ENCODE measurements at regions not wholly inside any gene's neighbourhood (a gene's known extent, or its start where the extent isn't known, plus 50 kb on each side); places are given as distances from the start of the nearest gene placed in this dataset.

GRCh38 chr2:216279459-216279858 is 92.8 kb downstream of the MARCHF4 start:
- no peaks in the 10 kb centered on the region for H3K79me1 ChIP-seq (ENCODE audit: insufficient read depth, low read depth, low read length, poor library complexity, severe bottlenecking)
- H2BK120ac ChIP-seq (ENCODE audit: low read depth, low read length, poor library complexity, severe bottlenecking), result no peak overlapping the region
- no peak overlapping the region for H3K9ac ChIP-seq (ENCODE audit: extremely low read depth, insufficient read length, low read length)
- Mint-ChIP-seq H3K36me3 (ENCODE audit: insufficient read depth in 1 of 3, low read depth in 3 of 3) (no peaks in the 10 kb centered on the region), H3K4me3 (no peak overlapping the region), H3K4me1 (peaks cover 24 to 34% of the 10 kb centered on the region in 2 experiments), H3K27ac (no peak overlapping the region), H3K27me3 (ENCODE audit: low read depth) (peaks cover 12% of the 10 kb centered on the region), H3K9me3 (no peaks in the 10 kb centered on the region)
- no peak overlapping the region for H2AFZ ChIP-seq (ENCODE audit: low read length)
- no peak overlapping the region for H2BK12ac ChIP-seq (ENCODE audit: insufficient read length, low read depth, low read length)
- no peak overlapping the region for H3K27ac ChIP-seq (ENCODE audit: insufficient read length, low read depth, low read length)
- no peak overlapping the region for H2BK5ac ChIP-seq (ENCODE audit: insufficient read length, low read length)
- no peak overlapping the region for H3K14ac ChIP-seq (ENCODE audit: insufficient read depth, low read length)
- no peak overlapping the region for H4K91ac ChIP-seq (ENCODE audit: insufficient read length, low read depth, low read length)
- H2AK5ac ChIP-seq (ENCODE audit: insufficient read length, low read length), result no peak overlapping the region
- no peak overlapping the region for H3K4ac ChIP-seq (ENCODE audit: low read depth, low read length)
- H4K5ac ChIP-seq (ENCODE audit: insufficient read length, low read depth, low read length), result no peak overlapping the region
- no peak overlapping the region for H2BK15ac ChIP-seq (ENCODE audit: low read depth, low read length)
- H3K9me3 ChIP-seq (ENCODE audit: control insufficient read depth, low read depth, low read length), result no peaks in the 10 kb centered on the region
- no peaks in the 10 kb centered on the region for H3K27me3 ChIP-seq (ENCODE audit: insufficient read depth, low read length)
- H3T11ph ChIP-seq (ENCODE audit: low read length), result no peak overlapping the region
- no peak overlapping the region for H3K4me2 ChIP-seq (ENCODE audit: insufficient read depth, insufficient read length, low read length)
- no peak overlapping the region for H3K23ac ChIP-seq (ENCODE audit: insufficient read length, low read depth, low read length)
- WGBS (ENCODE audit: extremely low coverage, insufficient read length, low lambda C conversion rate), result no CpG with 5 or more reads among the region's 3 CpGs
- peaks cover 6% of the 10 kb centered on the region; the same call in 1 of the 2 replicates for H3K4me1 ChIP-seq (ENCODE audit: insufficient read depth, low read length)
- no peaks in the 10 kb centered on the region for H3K79me2 ChIP-seq (ENCODE audit: insufficient read depth, low read length)
- H3K18ac ChIP-seq (ENCODE audit: insufficient read length, low read depth, low read length), result no peak overlapping the region
- H2BK20ac ChIP-seq (ENCODE audit: low read depth, low read length, poor library complexity, severe bottlenecking), result no peak overlapping the region
- no peaks in the 10 kb centered on the region for H3K23me2 ChIP-seq (ENCODE audit: insufficient read length, low read depth, low read length, poor library complexity, severe bottlenecking)
- TF ChIP-seq CTCF (conservative IDR thresholded peaks at IDR 0.05), result no peak
- H4K20me1 ChIP-seq (ENCODE audit: control insufficient read depth, insufficient read depth, insufficient read length), result no peaks in the 10 kb centered on the region
- DNase-seq, result no peak
- no peak overlapping the region for H4K8ac ChIP-seq (replicated peaks; ENCODE audit: insufficient read length, low read depth, low read length)
- H3K56ac ChIP-seq (ENCODE audit: insufficient read length, low read depth, low read length), result no peak overlapping the region
